T-cell (primary cell): ENCODE measurements at regions not wholly inside any gene's neighbourhood (a gene's known extent, or its start where the extent isn't known, plus 50 kb on each side); places are given as distances from the start of the nearest gene placed in this dataset.

Experiments
- ATAC-seq, 4 experiments: fragments of 200-7000 bp in 3 of 4; fragments of 150-1000 bp in 1 of 4; cut with Tn5 transposase; replicated peaks in 1 of 4; 1 replicate in 3 of 4; 2 replicates in 1 of 4; pipeline ENCODE4 v1.10.0; 2021; ENCODE audit warnings: moderate library complexity in 3 of 4, mild to moderate bottlenecking in 2 of 4, moderate number of reproducible peaks in 1 of 4
- CTCF ChIA-PET, 2 donors: fragments of 300-600 bp; sonication (Branson Sonifier 250); formaldehyde crosslinking; loops; one replicate each; lab custom pipeline; 2022; ENCODE audit warnings: antibody characterized with exemption in 2 of 2; lab: Charles Lee
- POLR2A ChIA-PET, 2 donors: fragments of 300-600 bp; sonication (Branson Sonifier 250); formaldehyde crosslinking; loops; one replicate each; lab custom pipeline; 2022; ENCODE audit warnings: antibody characterized with exemption in 2 of 2; lab: Charles Lee
- DNase-seq, 35 experiments: peaks; one replicate each; pipeline versions ENCODE4 v3.0.0 to v3.0.0-alpha.2; 2013 to 2023
- H3K27ac ChIP-seq: one replicate; pipeline ENCODE4 v1.5.1; 2013; ENCODE audit warnings: low read length
- H3K27me3 ChIP-seq, 2 experiments: replicated peaks in 1 of 2; 1 replicate in 1 of 2; 2 replicates in 1 of 2; pipeline versions ENCODE4 v1.6.1 to v1.7.0; 2013; ENCODE audit warnings: low read length in 1 of 2, mixed read lengths in 1 of 2; ENCODE audit not compliant: control insufficient read depth in 2 of 2, insufficient read depth in 2 of 2; ENCODE audit errors: extremely low read depth in 1 of 2
- H3K36me3 ChIP-seq, 2 donors: 1 replicate in 1 of 2; 2 replicates in 1 of 2; pipeline versions ENCODE4 v1.6.1 to v1.7.0; 2013; ENCODE audit warnings: low read length in 1 of 2; ENCODE audit not compliant: control insufficient read depth in 2 of 2, insufficient read depth in 1 of 2; ENCODE audit errors: extremely low read depth in 1 of 2
- H3K4me1 ChIP-seq, 2 experiments: 1 replicate in 1 of 2; 2 replicates in 1 of 2; pipeline versions ENCODE4 v1.6.1 to v1.7.0; 2013; ENCODE audit warnings: low read length in 2 of 2, mixed read lengths in 1 of 2; ENCODE audit not compliant: insufficient read depth in 2 of 2, control insufficient read depth in 1 of 2; ENCODE audit errors: extremely low read depth in 1 of 2
- H3K4me3 ChIP-seq, 2 donors: 1 replicate in 1 of 2; 2 replicates in 1 of 2; pipeline versions ENCODE4 v1.5.1 to v1.7.0; 2013; ENCODE audit warnings: mild to moderate bottlenecking in 2 of 2, low read length in 1 of 2, moderate library complexity in 1 of 2; ENCODE audit not compliant: control insufficient read depth in 1 of 2; ENCODE audit errors: extremely low read depth in 1 of 2
- H3K9me3 ChIP-seq: 2 replicates; pipeline ENCODE4 v1.7.0; 2013
- H3K27ac Mint-ChIP-seq, 2 donors: one replicate each; pipeline ENCODE4 v1.8.0; 2020 to 2021; ENCODE audit warnings: mild to moderate bottlenecking in 2 of 2, mixed read lengths in 2 of 2
- H3K27me3 Mint-ChIP-seq, 2 donors: one replicate each; pipeline ENCODE4 v1.8.0; 2021 to 2022; ENCODE audit warnings: mixed read lengths in 2 of 2
- H3K36me3 Mint-ChIP-seq: one replicate; pipeline ENCODE4 v1.8.0; 2021; ENCODE audit warnings: mixed read lengths
- H3K4me1 Mint-ChIP-seq, 3 donors: one replicate each; pipeline ENCODE4 v1.8.0; 2020 to 2022; ENCODE audit warnings: mixed read lengths in 3 of 3, mild to moderate bottlenecking in 1 of 3
- H3K4me3 Mint-ChIP-seq, 3 donors: one replicate each; pipeline ENCODE4 v1.8.0; 2020 to 2022; ENCODE audit warnings: mild to moderate bottlenecking in 3 of 3, mixed read lengths in 3 of 3, moderate library complexity in 3 of 3
- H3K9me3 Mint-ChIP-seq, 3 donors: one replicate each; pipeline ENCODE4 v1.8.0; 2020 to 2022; ENCODE audit warnings: mixed read lengths in 3 of 3
- WGBS: methylation state at CpG from one replicate; pipeline ENCODE4 v1.1.5; 2013; ENCODE audit warnings: missing lambda C conversion rate; ENCODE audit not compliant: insufficient coverage; 5-methylcytosine and 5-hydroxymethylcytosine counted together

- Histone ChIP-seq H3K36me3 (no peaks in the 10 kb centered on the region), H3K27ac (no peak overlapping the region), H3K4me1 (no peaks in the 10 kb centered on the region), H3K9me3 (no peaks in the 10 kb centered on the region), H3K4me3 (no peak overlapping the region), H3K27me3 (no peaks in the 10 kb centered on the region)
- H3K9me3 Mint-ChIP-seq = peaks cover 0 to 5% (median 4%) of the 10 kb centered on the region in 3 donors
- DNase-seq = no peak
- ChIA-PET POLR2A (interaction anchor here in 1 of 2 donors (0.6 to 0.7 kb wide), 2 partner anchors 19 to 40 kb away, joined by 3 to 4 read pairs; no protein-coding TSS in a partner anchor), CTCF (interaction anchor here in 1 of 2 donors (0.6 kb wide), 1 partner anchor 17 kb away, joined by 5 read pairs; no protein-coding TSS in a partner anchor)
- no peak overlapping the region for H3K27ac Mint-ChIP-seq
- H3K4me3 Mint-ChIP-seq = no peak overlapping the region
- no peak for ATAC-seq
- H3K36me3 Mint-ChIP-seq = no peaks in the 10 kb centered on the region
- no peaks in the 10 kb centered on the region for H3K27me3 Mint-ChIP-seq
- no peaks in the 10 kb centered on the region for H3K4me1 Mint-ChIP-seq
- WGBS = 52% methylated on average over 2 of the region's 11 CpGs
These were observed 825.8 kb downstream of the SOCS6 start for GRCh38 chr18:71114550-71115210.

GRCh38 chr18:71107244-71107643, 818.4 kb downstream of the SOCS6 start:
- DNase-seq (no peak), ATAC-seq (no peak)
- Histone ChIP-seq H3K36me3 (no peaks in the 10 kb centered on the region), H3K27me3 (no peaks in the 10 kb centered on the region), H3K27ac (no peak overlapping the region), H3K4me1 (no peaks in the 10 kb centered on the region), H3K4me3 (no peak overlapping the region), H3K9me3 (no peaks in the 10 kb centered on the region)
- POLR2A ChIA-PET = no interaction called here
- CTCF ChIA-PET = no interaction called here
- peaks cover 0 to 3% of the 10 kb centered on the region in 2 donors for H3K27me3 Mint-ChIP-seq
- no peaks in the 10 kb centered on the region for H3K9me3 Mint-ChIP-seq
- no peaks in the 10 kb centered on the region for H3K36me3 Mint-ChIP-seq
- H3K4me1 Mint-ChIP-seq = no peaks in the 10 kb centered on the region
- no peak overlapping the region for H3K27ac Mint-ChIP-seq
- no CpG with 5 or more reads among the region's 2 CpGs for WGBS
- H3K4me3 Mint-ChIP-seq = no peak overlapping the region

DNA sequence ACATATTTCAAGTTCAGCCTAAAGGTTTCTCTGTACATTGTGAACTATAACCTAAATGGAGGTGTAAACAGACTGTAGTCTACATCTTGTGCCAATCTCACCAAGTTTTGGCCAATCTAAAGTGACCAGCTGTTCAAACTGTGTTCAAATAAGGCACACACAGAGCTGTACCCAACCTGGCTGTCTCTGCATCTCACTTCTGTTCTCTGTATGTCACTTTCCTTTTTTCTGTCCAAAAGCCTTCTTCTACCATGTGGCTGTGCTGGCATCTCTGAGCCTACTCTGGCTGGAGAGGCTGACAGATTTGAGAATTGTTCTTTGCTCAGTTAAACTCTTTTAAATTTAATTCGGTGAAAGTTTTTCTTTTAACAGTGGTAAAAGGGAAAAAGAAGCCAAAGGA, 817.9 kb downstream of the SOCS6 start:
- ChIA-PET CTCF (no interaction called here), POLR2A (no interaction called here)

GRCh38 chr18:71105994-71106546, 817.2 kb downstream of the SOCS6 start:
- H3K36me3 ChIP-seq = no peaks in the 10 kb centered on the region
- no CpG with 5 or more reads among the region's 4 CpGs for WGBS
- DNase-seq = no peak
- ChIA-PET CTCF (no interaction called here), POLR2A (no interaction called here)
- no peaks in the 10 kb centered on the region for H3K36me3 Mint-ChIP-seq
- H3K27ac Mint-ChIP-seq = no peak overlapping the region
- no peaks in the 10 kb centered on the region for H3K4me1 Mint-ChIP-seq
- no peaks in the 10 kb centered on the region for H3K27me3 ChIP-seq
- no peaks in the 10 kb centered on the region for H3K9me3 ChIP-seq
- no peak overlapping the region for H3K4me3 Mint-ChIP-seq
- H3K27me3 Mint-ChIP-seq = peaks cover 0 to 3% of the 10 kb centered on the region in 2 donors
- H3K9me3 Mint-ChIP-seq = no peaks in the 10 kb centered on the region
- no peaks in the 10 kb centered on the region for H3K4me1 ChIP-seq
- H3K27ac ChIP-seq = no peak overlapping the region
- no peak for ATAC-seq
- no peak overlapping the region for H3K4me3 ChIP-seq

More for the DNA sequence above, 817.9 kb downstream of the SOCS6 start:
- Histone ChIP-seq H3K9me3 (no peaks in the 10 kb centered on the region), H3K27ac (no peak overlapping the region), H3K4me3 (no peak overlapping the region), H3K4me1 (no peaks in the 10 kb centered on the region), H3K36me3 (no peaks in the 10 kb centered on the region), H3K27me3 (no peaks in the 10 kb centered on the region)
- ATAC-seq (no peak), DNase-seq (no peak)
- Mint-ChIP-seq H3K27me3 (peaks cover 0 to 3% of the 10 kb centered on the region in 2 donors), H3K9me3 (no peaks in the 10 kb centered on the region), H3K4me1 (no peaks in the 10 kb centered on the region), H3K4me3 (no peak overlapping the region), H3K36me3 (no peaks in the 10 kb centered on the region), H3K27ac (no peak overlapping the region)
- no CpG with 5 or more reads among the region's 1 CpG for WGBS

GRCh38 chr18:71105078-71105819, 816.4 kb downstream of the SOCS6 start:
- Mint-ChIP-seq H3K4me1 (no peaks in the 10 kb centered on the region), H3K27ac (no peak overlapping the region), H3K4me3 (no peak overlapping the region), H3K27me3 (peaks cover 0 to 3% of the 10 kb centered on the region in 2 donors), H3K9me3 (no peaks in the 10 kb centered on the region), H3K36me3 (no peaks in the 10 kb centered on the region)
- H3K4me1 ChIP-seq = no peaks in the 10 kb centered on the region
- no peak for DNase-seq
- H3K27me3 ChIP-seq = no peaks in the 10 kb centered on the region
- ATAC-seq = no peak
- H3K4me3 ChIP-seq = no peak overlapping the region
- CTCF ChIA-PET = no interaction called here
- WGBS = no CpG with 5 or more reads among the region's 6 CpGs
- no peaks in the 10 kb centered on the region for H3K9me3 ChIP-seq
- no peak overlapping the region for H3K27ac ChIP-seq
- POLR2A ChIA-PET = no interaction called here
- H3K36me3 ChIP-seq = no peaks in the 10 kb centered on the region

GRCh38 chr18:71079606-71080005, 790.8 kb downstream of the SOCS6 start:
- Histone ChIP-seq H3K9me3 (no peaks in the 10 kb centered on the region), H3K27ac (no peak overlapping the region), H3K4me3 (no peak overlapping the region), H3K4me1 (no peaks in the 10 kb centered on the region), H3K27me3 (no peaks in the 10 kb centered on the region), H3K36me3 (no peaks in the 10 kb centered on the region)
- H3K36me3 Mint-ChIP-seq = no peaks in the 10 kb centered on the region
- no peak overlapping the region for H3K27ac Mint-ChIP-seq
- DNase-seq (no peak), ATAC-seq (no peak)
- WGBS = 61% methylated on average over 7 of the region's 9 CpGs
- H3K4me3 Mint-ChIP-seq = no peak overlapping the region
- H3K9me3 Mint-ChIP-seq = peaks cover 0 to 3% (median 0%) of the 10 kb centered on the region in 3 donors
- CTCF ChIA-PET = no interaction called here
- no peaks in the 10 kb centered on the region for H3K4me1 Mint-ChIP-seq
- POLR2A ChIA-PET = no interaction called here
- H3K27me3 Mint-ChIP-seq = no peaks in the 10 kb centered on the region
